CD14-positive monocyte (primary cell): ENCODE measurements at regions not wholly inside any gene's neighbourhood (a gene's known extent, or its start where the extent isn't known, plus 50 kb on each side); places are given as distances from the start of the nearest gene placed in this dataset.

Source experiments
- DNase-seq, 3 donors: peaks; one replicate each; pipeline ENCODE4 v3.0.0-alpha.2; 2011 to 2022
- H2AFZ ChIP-seq: 2 replicates; pipeline ENCODE4 v1.6.0; 2012; ENCODE audit warnings: mild to moderate bottlenecking, low read depth, low read length, inconsistent platforms; ENCODE audit not compliant: insufficient read depth, poor library complexity, severe bottlenecking
- H3K27ac ChIP-seq, 2 donors: 1 replicate in 1 of 2; 2 replicates in 1 of 2; pipeline ENCODE4 v1.5.1; 2012 to 2013; ENCODE audit warnings: low read length in 2 of 2, control low read depth in 1 of 2, inconsistent platforms in 1 of 2, low read depth in 1 of 2, mild to moderate bottlenecking in 1 of 2
- H3K27me3 ChIP-seq, 2 donors: one replicate each; pipeline versions ENCODE4 v1.6.0 to v1.6.1; 2011 to 2013; ENCODE audit warnings: low read length in 2 of 2; ENCODE audit not compliant: control insufficient read depth in 2 of 2, insufficient read depth in 2 of 2
- H3K36me3 ChIP-seq, 2 donors: replicated peaks in 1 of 2; 1 replicate in 1 of 2; 2 replicates in 1 of 2; pipeline versions ENCODE4 v1.5.1 to v1.6.1; 2012 to 2013; ENCODE audit warnings: low read length in 2 of 2, control low read depth in 1 of 2, inconsistent platforms in 1 of 2, mild to moderate bottlenecking in 1 of 2; ENCODE audit not compliant: insufficient read depth in 2 of 2, control insufficient read depth in 1 of 2
- H3K4me1 ChIP-seq, 2 donors: 1 replicate in 1 of 2; 2 replicates in 1 of 2; pipeline versions ENCODE4 v1.5.1 to v1.6.1; 2012 to 2013; ENCODE audit warnings: low read length in 2 of 2, control low read depth in 1 of 2, inconsistent platforms in 1 of 2, mild to moderate bottlenecking in 1 of 2, moderate library complexity in 1 of 2; ENCODE audit not compliant: insufficient read depth in 2 of 2, control insufficient read depth in 1 of 2
- H3K4me2 ChIP-seq: replicated peaks from 2 replicates; pipeline ENCODE3; 2012; ENCODE audit warnings: low read length, moderate library complexity, mild to moderate bottlenecking; ENCODE audit not compliant: poor library complexity, severe bottlenecking; ENCODE audit errors: extremely low read depth
- H3K4me3 ChIP-seq, 3 experiments: fragments of 200-600 bp in 1 of 3; sonication (generic) in 1 of 3; replicated peaks in 1 of 3; 1 replicate in 2 of 3; 2 replicates in 1 of 3; pipeline ENCODE4 v1.5.1; 2011 to 2013; ENCODE audit warnings: low read length in 3 of 3, mild to moderate bottlenecking in 3 of 3, control low read depth in 2 of 3, low read depth in 2 of 3, inconsistent platforms in 1 of 3, moderate library complexity in 1 of 3
- H3K79me2 ChIP-seq: 2 replicates; pipeline ENCODE4 v1.6.0; 2012; ENCODE audit warnings: mild to moderate bottlenecking, control low read depth, inconsistent platforms, low read length, moderate library complexity; ENCODE audit not compliant: insufficient read depth
- H3K9ac ChIP-seq: 2 replicates; pipeline ENCODE4 v1.6.0; 2017; ENCODE audit warnings: low read length, mild to moderate bottlenecking; ENCODE audit not compliant: insufficient read depth, poor library complexity, severe bottlenecking
- H3K9me3 ChIP-seq, 2 donors: replicated peaks in 1 of 2; 1 replicate in 1 of 2; 2 replicates in 1 of 2; pipeline versions ENCODE4 v1.5.1 to v1.6.1; 2012 to 2013; ENCODE audit warnings: low read length in 2 of 2, control low read depth in 1 of 2; ENCODE audit not compliant: control insufficient read depth in 1 of 2, insufficient read depth in 1 of 2
- H4K20me1 ChIP-seq: 2 replicates; pipeline ENCODE4 v1.6.0; 2012; ENCODE audit warnings: mild to moderate bottlenecking, low read length, control low read depth, moderate library complexity; ENCODE audit not compliant: insufficient read depth
- H3K27ac Mint-ChIP-seq, 7 donors: one replicate each; pipeline ENCODE4 v1.8.0; 2020; ENCODE audit warnings: mild to moderate bottlenecking in 7 of 7, mixed read lengths in 7 of 7, moderate library complexity in 6 of 7, inconsistent platforms in 2 of 7
- H3K27me3 Mint-ChIP-seq, 3 donors: one replicate each; pipeline ENCODE4 v1.8.0; 2021 to 2022; ENCODE audit warnings: low read depth in 3 of 3, mild to moderate bottlenecking in 3 of 3, mixed read lengths in 3 of 3, moderate library complexity in 3 of 3, inconsistent platforms in 1 of 3
- H3K36me3 Mint-ChIP-seq, 2 donors: one replicate each; pipeline ENCODE4 v1.8.0; 2020; ENCODE audit warnings: mixed read lengths in 2 of 2, inconsistent platforms in 1 of 2, mild to moderate bottlenecking in 1 of 2
- H3K4me1 Mint-ChIP-seq: one replicate; pipeline ENCODE4 v1.8.0; 2020; ENCODE audit warnings: mild to moderate bottlenecking, mixed read lengths
- H3K4me3 Mint-ChIP-seq, 2 donors: one replicate each; pipeline ENCODE4 v1.8.0; 2020; ENCODE audit warnings: mild to moderate bottlenecking in 2 of 2, mixed read lengths in 2 of 2, moderate library complexity in 1 of 2
- H3K9me3 Mint-ChIP-seq, 7 donors: one replicate each; pipeline ENCODE4 v1.8.0; 2020 to 2022; ENCODE audit warnings: mixed read lengths in 7 of 7, mild to moderate bottlenecking in 6 of 7, moderate library complexity in 6 of 7, inconsistent platforms in 2 of 7
- WGBS: methylation state at CpG from one replicate; pipeline ENCODE4 v1.1.5; 2013; ENCODE audit warnings: missing lambda C conversion rate; ENCODE audit not compliant: insufficient coverage; 5-methylcytosine and 5-hydroxymethylcytosine counted together
- intact Hi-C, 2 donors: fragments of 100-400 bp; cut with micrococcal nuclease; formaldehyde crosslinking; loops; one replicate each; pipeline versions ENCODE4 v1.15.0 to v1.15.1; 2023
- TF ChIP-seq, protein P1 (sequence below): fragments of 200-600 bp; IDR thresholded peaks from one replicate; pipeline ENCODE4 v1.8.0; 2022; ENCODE audit warnings: antibody characterized with exemption, mild to moderate bottlenecking

DNA sequence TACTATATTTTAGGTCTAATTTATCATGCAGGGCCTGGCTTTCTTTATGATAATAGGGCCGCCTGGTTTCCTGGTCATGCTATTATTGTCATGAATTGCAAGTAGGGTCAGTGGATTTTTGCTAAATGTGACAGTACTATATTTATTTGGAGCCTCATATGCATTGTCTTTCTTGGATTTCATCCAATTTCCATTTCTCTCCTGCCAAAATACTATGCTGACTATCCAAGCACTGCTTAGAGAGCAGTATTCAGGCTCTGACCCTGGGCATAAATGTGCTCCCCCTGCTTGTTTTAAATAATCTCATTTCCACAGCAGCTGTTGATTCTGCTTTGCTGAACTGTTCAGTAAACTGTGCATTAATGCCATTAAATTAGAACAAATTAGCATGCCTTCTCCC, 269.3 kb downstream of the GPM6A start:
- H3K27me3 Mint-ChIP-seq = no peaks in the 10 kb centered on the region
- intact Hi-C loops = no loop called here
- TF ChIP-seq, protein P1, sequence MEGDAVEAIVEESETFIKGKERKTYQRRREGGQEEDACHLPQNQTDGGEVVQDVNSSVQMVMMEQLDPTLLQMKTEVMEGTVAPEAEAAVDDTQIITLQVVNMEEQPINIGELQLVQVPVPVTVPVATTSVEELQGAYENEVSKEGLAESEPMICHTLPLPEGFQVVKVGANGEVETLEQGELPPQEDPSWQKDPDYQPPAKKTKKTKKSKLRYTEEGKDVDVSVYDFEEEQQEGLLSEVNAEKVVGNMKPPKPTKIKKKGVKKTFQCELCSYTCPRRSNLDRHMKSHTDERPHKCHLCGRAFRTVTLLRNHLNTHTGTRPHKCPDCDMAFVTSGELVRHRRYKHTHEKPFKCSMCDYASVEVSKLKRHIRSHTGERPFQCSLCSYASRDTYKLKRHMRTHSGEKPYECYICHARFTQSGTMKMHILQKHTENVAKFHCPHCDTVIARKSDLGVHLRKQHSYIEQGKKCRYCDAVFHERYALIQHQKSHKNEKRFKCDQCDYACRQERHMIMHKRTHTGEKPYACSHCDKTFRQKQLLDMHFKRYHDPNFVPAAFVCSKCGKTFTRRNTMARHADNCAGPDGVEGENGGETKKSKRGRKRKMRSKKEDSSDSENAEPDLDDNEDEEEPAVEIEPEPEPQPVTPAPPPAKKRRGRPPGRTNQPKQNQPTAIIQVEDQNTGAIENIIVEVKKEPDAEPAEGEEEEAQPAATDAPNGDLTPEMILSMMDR = no peak

DNA sequence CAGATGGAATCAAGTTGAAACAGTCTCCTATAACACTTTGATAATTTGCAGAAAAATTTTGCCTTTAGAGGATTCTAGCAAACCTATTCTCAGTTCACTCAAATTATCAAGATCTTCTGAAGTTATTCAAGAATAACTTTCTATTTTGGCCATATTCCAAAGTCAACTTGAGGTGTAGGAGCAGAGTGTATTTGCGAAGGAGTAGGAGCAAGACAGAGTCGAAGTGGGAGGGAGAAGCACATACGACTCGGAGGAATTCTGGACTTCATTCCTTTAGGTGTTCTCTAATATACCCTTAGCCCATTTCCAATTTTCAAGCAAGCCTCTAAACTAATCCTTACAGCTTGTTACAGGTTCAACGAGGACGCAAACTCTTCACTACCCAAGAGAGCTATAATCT, 252.9 kb downstream of the GPM6A start:
- H3K27ac Mint-ChIP-seq = no peak overlapping the region
- peaks cover 0 to 2% (median 1%) of the 10 kb centered on the region in 3 donors for H3K27me3 Mint-ChIP-seq
- WGBS = 100% methylated on average over 3 of the region's 6 CpGs

More for the DNA sequence above, 269.3 kb downstream of the GPM6A start:
- no peaks in the 10 kb centered on the region for H3K27me3 ChIP-seq
- Mint-ChIP-seq H3K36me3 (no peaks in the 10 kb centered on the region), H3K27ac (no peak overlapping the region), H3K4me1 (no peaks in the 10 kb centered on the region), H3K9me3 (no peaks in the 10 kb centered on the region), H3K4me3 (no peak overlapping the region)
- no peaks in the 10 kb centered on the region for H3K79me2 ChIP-seq
- H3K4me2 ChIP-seq = no peak overlapping the region
- H3K4me3 ChIP-seq = no peak overlapping the region
- H3K27ac ChIP-seq = no peak overlapping the region
- WGBS = no CpG with 5 or more reads among the region's 1 CpG
- H4K20me1 ChIP-seq = no peaks in the 10 kb centered on the region
- no peak overlapping the region for H2AFZ ChIP-seq
- H3K4me1 ChIP-seq = no peaks in the 10 kb centered on the region
- H3K9ac ChIP-seq = no peak overlapping the region
- H3K36me3 ChIP-seq = no peaks in the 10 kb centered on the region
- no peaks in the 10 kb centered on the region for H3K9me3 ChIP-seq
- DNase-seq = no peak

More for the DNA sequence above, 252.9 kb downstream of the GPM6A start:
- Histone ChIP-seq H3K27me3 (no peaks in the 10 kb centered on the region), H3K4me3 (no peak overlapping the region), H3K9me3 (no peaks in the 10 kb centered on the region), H3K4me1 (no peaks in the 10 kb centered on the region), H3K9ac (no peak overlapping the region), H2AFZ (no peak overlapping the region), H3K27ac (no peak overlapping the region), H3K4me2 (no peak overlapping the region), H4K20me1 (no peaks in the 10 kb centered on the region), H3K79me2 (no peaks in the 10 kb centered on the region), H3K36me3 (no peaks in the 10 kb centered on the region)
- Mint-ChIP-seq H3K36me3 (no peaks in the 10 kb centered on the region), H3K9me3 (peaks cover 0 to 4% (median 0%) of the 10 kb centered on the region in 7 donors), H3K4me1 (no peaks in the 10 kb centered on the region), H3K4me3 (no peak overlapping the region)
- TF ChIP-seq, protein P1 = no peak
- intact Hi-C loops = no loop called here
- DNase-seq = no peak
